ENCODE measurements at regions not wholly inside any gene's neighbourhood (a gene's known extent, or its start where the extent isn't known, plus 50 kb on each side); places are given as distances from the start of the nearest gene placed in this dataset.

GRCh38 chr5:28077291-28078240 is 1039.2 kb upstream of the CDH9 start:
- TF ChIP-seq CTCF (conservative IDR thresholded peaks at IDR 0.05 in 1 of 2, IDR thresholded peaks at IDR 0.05 in 1 of 2; ENCODE audit: low read depth in 1 of 2, low read length in 2 of 2) (no peak), EZH2 (IDR thresholded peaks at IDR 0.05; ENCODE audit: low read length, missing control alignments) (no peak)

All from fibroblast of lung (primary cell).